Tibial artery (tissue), 4 donors: ENCODE measurements at regions not wholly inside any gene's neighbourhood (a gene's known extent, or its start where the extent isn't known, plus 50 kb on each side); places are given as distances from the start of the nearest gene placed in this dataset.

Experiments used
- DNase-seq, 2 donors: peaks; one replicate each; pipeline ENCODE4 v3.0.0-alpha.2; 2019
- H3K27ac ChIP-seq, 2 donors: fragments of 200-600 bp; sonication (generic) in 1 of 2; 1 replicate in 1 of 2; 2 replicates in 1 of 2; pipeline ENCODE4 v1.5.1; 2018 to 2019; ENCODE audit warnings: mild to moderate bottlenecking in 1 of 2
- H3K27me3 ChIP-seq, 2 donors: fragments of 200-600 bp; sonication (generic) in 1 of 2; one replicate each; pipeline versions ENCODE4 v1.5.1 to v1.6.0; 2016 to 2019
- H3K36me3 ChIP-seq, 3 donors: fragments of 200-600 bp; sonication (generic) in 2 of 3; one replicate each; pipeline ENCODE4 v1.5.1; 2016 to 2019; ENCODE audit warnings: mild to moderate bottlenecking in 2 of 3
- H3K4me1 ChIP-seq, 4 donors: fragments of 200-600 bp; sonication (generic) in 2 of 4; 1 replicate in 3 of 4; 2 replicates in 1 of 4; pipeline ENCODE4 v1.5.1; 2016 to 2019
- H3K4me3 ChIP-seq, 2 donors: fragments of 200-600 bp; sonication (generic) in 1 of 2; 1 replicate in 1 of 2; 2 replicates in 1 of 2; pipeline ENCODE4 v1.5.1; 2018 to 2019; ENCODE audit warnings: mild to moderate bottlenecking in 2 of 2
- H3K9me3 ChIP-seq, 3 donors: fragments of 200-600 bp; sonication (generic) in 1 of 3; one replicate each; pipeline ENCODE4 v1.5.1; 2016 to 2019
- intact Hi-C: fragments of 100-400 bp; cut with DNase I; formaldehyde crosslinking; loops from one replicate; pipeline ENCODE4 v1.15.0; 2023; ENCODE audit warnings: low total_unique reads
- TF ChIP-seq, protein P1 (sequence below), 2 experiments: fragments of 200-600 bp in 1 of 2; fragments of 450-650 bp in 1 of 2; IDR thresholded peaks; one replicate each; pipeline ENCODE4 v1.5.1; 2017 to 2019; ENCODE audit warnings: antibody characterized with exemption in 2 of 2, mild to moderate bottlenecking in 1 of 2, moderate library complexity in 1 of 2

DNA sequence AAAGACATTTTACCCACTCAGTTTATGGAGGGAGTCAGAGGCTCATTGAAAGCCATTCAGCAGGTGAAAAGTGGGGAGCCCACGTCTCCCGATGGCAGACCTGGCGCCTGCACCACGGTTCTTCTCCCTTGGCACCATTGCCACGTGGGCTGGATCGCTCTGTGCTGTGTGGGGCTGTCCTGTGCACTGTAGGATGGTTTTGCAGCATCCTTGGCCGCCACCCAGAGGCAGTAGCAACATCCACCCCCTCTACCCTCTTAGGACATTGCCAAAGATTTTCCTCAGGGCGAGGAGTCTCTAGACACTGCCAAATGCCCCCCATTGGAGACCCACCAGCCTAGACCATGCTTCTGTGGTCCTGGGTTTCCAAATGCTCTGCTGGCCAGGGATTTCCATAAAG lies 60.2 kb downstream of the SYNE3 start:
- intact Hi-C loops: no loop called here
- H3K27me3 ChIP-seq: no peaks in the 10 kb centered on the region
- H3K36me3 ChIP-seq: peaks cover 15 to 43% (median 37%) of the 10 kb centered on the region in 3 donors
- no peak overlapping the region for H3K4me3 ChIP-seq
- H3K4me1 ChIP-seq: peaks cover 0 to 16% (median 5%) of the 10 kb centered on the region in 4 donors
- TF ChIP-seq, protein P1, sequence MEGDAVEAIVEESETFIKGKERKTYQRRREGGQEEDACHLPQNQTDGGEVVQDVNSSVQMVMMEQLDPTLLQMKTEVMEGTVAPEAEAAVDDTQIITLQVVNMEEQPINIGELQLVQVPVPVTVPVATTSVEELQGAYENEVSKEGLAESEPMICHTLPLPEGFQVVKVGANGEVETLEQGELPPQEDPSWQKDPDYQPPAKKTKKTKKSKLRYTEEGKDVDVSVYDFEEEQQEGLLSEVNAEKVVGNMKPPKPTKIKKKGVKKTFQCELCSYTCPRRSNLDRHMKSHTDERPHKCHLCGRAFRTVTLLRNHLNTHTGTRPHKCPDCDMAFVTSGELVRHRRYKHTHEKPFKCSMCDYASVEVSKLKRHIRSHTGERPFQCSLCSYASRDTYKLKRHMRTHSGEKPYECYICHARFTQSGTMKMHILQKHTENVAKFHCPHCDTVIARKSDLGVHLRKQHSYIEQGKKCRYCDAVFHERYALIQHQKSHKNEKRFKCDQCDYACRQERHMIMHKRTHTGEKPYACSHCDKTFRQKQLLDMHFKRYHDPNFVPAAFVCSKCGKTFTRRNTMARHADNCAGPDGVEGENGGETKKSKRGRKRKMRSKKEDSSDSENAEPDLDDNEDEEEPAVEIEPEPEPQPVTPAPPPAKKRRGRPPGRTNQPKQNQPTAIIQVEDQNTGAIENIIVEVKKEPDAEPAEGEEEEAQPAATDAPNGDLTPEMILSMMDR (IDR thresholded peaks at IDR 0.05): no peak
- no peak for DNase-seq
- H3K27ac ChIP-seq: no peak overlapping the region
- H3K9me3 ChIP-seq: no peaks in the 10 kb centered on the region

DNA sequence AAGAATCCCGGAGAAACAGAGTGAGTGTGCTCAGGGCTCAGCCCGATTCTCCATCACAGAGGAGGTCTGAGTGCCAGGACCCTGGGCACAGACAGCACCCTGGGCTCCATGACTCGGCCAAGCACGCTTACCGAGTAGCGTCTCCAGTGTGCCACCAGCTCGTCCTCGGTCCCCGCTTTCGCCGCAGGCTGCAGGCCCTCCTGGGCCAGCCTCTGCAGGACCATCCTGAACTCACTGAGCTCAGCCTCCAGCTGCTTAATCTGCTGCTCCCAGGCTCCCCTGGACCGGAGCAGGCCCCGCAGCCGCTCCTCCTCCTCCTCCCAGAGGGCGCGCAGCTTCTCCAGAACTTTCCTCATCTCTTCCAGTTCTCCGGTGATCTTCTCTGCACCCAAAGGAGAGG lies 61.2 kb downstream of the SYNE3 start:
- H3K36me3 ChIP-seq: peaks cover 15 to 53% (median 48%) of the 10 kb centered on the region in 3 donors

DNA sequence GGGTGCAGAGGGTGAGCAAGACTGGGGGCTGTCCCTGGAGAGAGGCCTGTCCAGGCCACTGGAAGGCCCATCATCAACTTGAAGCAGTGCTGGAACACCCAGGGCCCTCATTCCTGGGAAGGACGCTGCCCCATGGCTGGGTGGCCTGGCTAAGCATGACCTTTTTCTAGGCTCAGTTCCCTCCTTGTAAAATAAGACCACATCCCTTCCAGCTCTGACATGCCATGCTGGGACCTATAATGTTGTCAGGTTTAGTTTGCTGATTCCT lies 62.8 kb downstream of the SYNE3 start:
- Histone ChIP-seq H3K36me3 (peaks cover 25 to 67% (median 64%) of the 10 kb centered on the region in 3 donors), H3K9me3 (no peaks in the 10 kb centered on the region), H3K27ac (no peak overlapping the region), H3K27me3 (no peaks in the 10 kb centered on the region), H3K4me1 (peaks cover 0 to 7% (median 0%) of the 10 kb centered on the region in 4 donors), H3K4me3 (no peak overlapping the region)
- TF ChIP-seq, protein P1 (IDR thresholded peaks at IDR 0.05): no peak
- DNase-seq: no peak
- intact Hi-C loops: no loop called here

More for the DNA sequence above, 61.2 kb downstream of the SYNE3 start:
- DNase-seq: no peak
- intact Hi-C loops: no loop called here
- TF ChIP-seq, protein P1 (IDR thresholded peaks at IDR 0.05): no peak
- no peaks in the 10 kb centered on the region for H3K9me3 ChIP-seq
- H3K27ac ChIP-seq: no peak overlapping the region
- no peaks in the 10 kb centered on the region for H3K27me3 ChIP-seq
- H3K4me1 ChIP-seq: peaks cover 0 to 7% (median 0%) of the 10 kb centered on the region in 4 donors
- no peak overlapping the region for H3K4me3 ChIP-seq

DNA sequence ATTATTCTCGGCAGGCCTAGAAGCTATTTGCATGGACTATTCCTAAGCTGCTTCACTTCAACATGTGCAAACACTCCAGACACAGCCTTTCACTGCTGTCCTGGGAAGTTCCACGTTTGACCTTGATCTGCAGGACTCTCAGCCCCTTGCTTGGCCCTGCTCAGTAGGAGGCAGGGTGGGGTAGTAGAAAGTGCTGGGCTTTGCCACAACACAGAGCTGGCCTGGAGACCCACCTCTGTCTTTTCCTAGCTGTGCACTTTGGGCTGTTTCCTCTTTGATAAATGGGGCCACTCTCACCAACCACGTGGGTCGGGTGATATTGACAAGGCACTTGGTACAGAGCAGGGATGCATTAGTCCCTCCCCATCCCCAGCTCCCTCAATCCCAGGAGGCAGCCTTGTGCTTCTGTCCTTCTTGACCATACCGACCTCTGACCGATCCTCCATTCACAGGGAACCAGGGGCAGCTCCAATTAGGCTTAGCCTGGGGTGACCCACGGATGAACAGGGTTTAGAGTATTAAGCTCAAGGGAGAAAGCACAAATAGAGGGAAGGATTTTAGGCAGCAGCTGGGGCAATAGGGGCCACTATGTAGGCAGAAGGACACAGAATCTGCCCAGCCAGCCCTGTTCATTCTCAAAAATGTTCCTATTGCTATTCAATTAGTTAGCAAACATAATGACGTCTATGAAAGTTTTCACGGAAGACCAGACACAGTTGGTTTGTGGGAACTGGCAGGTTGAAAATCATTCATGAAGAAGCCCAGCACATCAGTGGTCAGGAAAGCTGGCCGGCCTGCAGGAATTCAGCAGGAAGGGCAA lies 63.3 kb downstream of the SYNE3 start:
- no peak overlapping the region for H3K27ac ChIP-seq
- no peaks in the 10 kb centered on the region for H3K9me3 ChIP-seq
- H3K27me3 ChIP-seq: no peaks in the 10 kb centered on the region
- H3K4me1 ChIP-seq: peaks cover 0 to 7% (median 0%) of the 10 kb centered on the region in 4 donors
- no peak overlapping the region for H3K4me3 ChIP-seq
- H3K36me3 ChIP-seq: peaks cover 25 to 71% (median 64%) of the 10 kb centered on the region in 3 donors
- DNase-seq: no peak
- intact Hi-C loops: no loop called here
- TF ChIP-seq, protein P1 (IDR thresholded peaks at IDR 0.05): no peak

DNA sequence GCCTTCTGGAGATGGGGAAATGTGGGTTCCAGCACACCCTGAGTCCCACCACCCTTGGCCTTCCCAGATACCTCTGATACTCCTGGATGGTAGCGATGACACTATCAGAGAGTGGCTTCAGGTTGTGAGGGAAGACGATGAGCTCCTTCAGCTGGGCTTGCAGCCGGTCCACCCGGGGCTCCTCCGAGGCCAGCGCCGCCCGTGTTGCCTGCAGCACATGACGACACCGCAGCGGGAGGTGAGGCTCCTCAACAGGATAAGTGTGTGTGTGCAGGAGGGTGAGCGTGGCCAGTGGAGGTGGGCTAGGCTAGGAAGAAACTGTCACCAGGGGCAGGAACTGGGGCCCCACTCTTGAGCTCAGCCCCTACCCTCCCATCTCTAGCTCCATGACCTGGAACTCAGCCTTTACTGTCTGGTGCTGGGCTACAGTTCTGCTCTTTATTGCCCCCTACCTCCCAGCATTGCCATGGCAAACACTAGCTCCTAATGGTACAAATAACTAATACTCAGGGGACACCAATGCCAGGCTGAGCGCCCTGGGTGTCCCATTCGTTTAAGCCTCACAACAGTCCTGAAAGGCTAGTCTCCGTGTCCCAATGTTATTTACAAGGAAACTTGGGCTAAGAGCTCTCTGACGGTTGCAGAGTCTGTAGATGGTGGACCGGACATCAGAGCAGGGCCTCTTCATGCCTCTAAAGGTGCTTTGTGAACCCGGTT lies 64.1 kb downstream of the SYNE3 start:
- peaks cover 25 to 79% (median 68%) of the 10 kb centered on the region in 3 donors for H3K36me3 ChIP-seq

More for the DNA sequence above, 64.1 kb downstream of the SYNE3 start:
- H3K27me3 ChIP-seq: no peaks in the 10 kb centered on the region
- DNase-seq: no peak
- H3K9me3 ChIP-seq: no peaks in the 10 kb centered on the region
- H3K4me3 ChIP-seq: no peak overlapping the region
- intact Hi-C loops: no loop called here
- no peak overlapping the region for H3K27ac ChIP-seq
- H3K4me1 ChIP-seq: peaks cover 0 to 3% (median 0%) of the 10 kb centered on the region in 4 donors
- TF ChIP-seq, protein P1 (IDR thresholded peaks at IDR 0.05): peak in 1 of 2 experiments; percentile 20
